NB4 (cell line): ENCODE measurements at regions not wholly inside any gene's neighbourhood (a gene's known extent, or its start where the extent isn't known, plus 50 kb on each side); places are given as distances from the start of the nearest gene placed in this dataset.

Source experiments
- CTCF ChIP-seq: IDR thresholded peaks from one replicate; pipeline ENCODE4 v1.5.1; 2012; ENCODE audit warnings: low read depth, low read length
- POLR2A ChIP-seq: IDR thresholded peaks from 2 replicates; pipeline ENCODE4 v1.6.1; 2011; ENCODE audit warnings: mild to moderate bottlenecking; ENCODE audit not compliant: insufficient read length; ENCODE audit errors: extremely low read depth

GRCh38 chr13:62682788-62683187, 1267.1 kb upstream of the PCDH20 start:
- TF ChIP-seq POLR2A: no peak
- no peak for TF ChIP-seq CTCF
